GM12878 (cell line): ENCODE measurements at regions not wholly inside any gene's neighbourhood (a gene's known extent, or its start where the extent isn't known, plus 50 kb on each side); places are given as distances from the start of the nearest gene placed in this dataset.

Experiments
- ATAC-seq: fragments of 200-7000 bp; cut with Tn5 transposase; 3 replicates; pipeline ENCODE4 v1.9.1; 2020; ENCODE audit warnings: mild to moderate bottlenecking, moderate library complexity
- BruUV-seq: library from RNA; stranded (reverse); fragments of 400-500 nt; replicated peaks from 2 replicates; lab custom pipeline; 2021; lab: Mats Ljungman, UMichigan
- CTCF ChIA-PET: fragments of 300-600 bp; sonication (Branson Sonifier 250); formaldehyde crosslinking; extraction: SDS; loops from one replicate; lab custom pipeline; 2021; ENCODE audit warnings: inconsistent platforms; lab: Yijun Ruan, JAX
- POLR2A ChIA-PET: fragments of 350-600 bp; formaldehyde crosslinking; extraction: SDS; loops from one replicate; lab custom pipeline; 2021; ENCODE audit warnings: inconsistent platforms; lab: Charles Lee
- RAD21 ChIA-PET: fragments of 300-600 bp; sonication (Branson Sonifier 250); formaldehyde crosslinking; loops from one replicate; lab custom pipeline; 2023; ENCODE audit warnings: antibody characterized with exemption; ENCODE audit not compliant: unreplicated experiment; lab: Charles Lee
- SMC1A ChIA-PET: fragments of 300-600 bp; sonication (Branson Sonifier 250); formaldehyde crosslinking; loops from one replicate; lab custom pipeline; 2023; ENCODE audit not compliant: unreplicated experiment, uncharacterized antibody; lab: Charles Lee
- DNase-seq: peaks from one replicate; pipeline ENCODE4 v3.0.0-alpha.2; 2011; ENCODE audit warnings: low read depth, low spot score
- FAIRE-seq: peaks from 3 replicates; lab custom pipeline; 2011; peaks lifted over from hg19 to GRCh38; lab: Jason Lieb, UNC
- H2AFZ ChIP-seq: 2 replicates; pipeline ENCODE4 v1.6.0; 2011; ENCODE audit warnings: low read depth, low read length, control low read depth; ENCODE audit not compliant: control insufficient read depth
- H3K27ac ChIP-seq: 2 replicates; pipeline ENCODE4 v1.5.1; 2011; ENCODE audit warnings: control low read depth; ENCODE audit not compliant: control insufficient read depth, insufficient read depth
- H3K27me3 ChIP-seq, 2 experiments: replicated peaks in 1 of 2; 2 replicates each; pipeline versions ENCODE4 v1.6.0 to v1.6.1; 2011; ENCODE audit warnings: low read length in 1 of 2; ENCODE audit not compliant: control insufficient read depth in 2 of 2, insufficient read depth in 2 of 2
- H3K36me3 ChIP-seq, 2 experiments: 2 replicates each; pipeline ENCODE4 v1.5.1; 2011; ENCODE audit warnings: low read length in 1 of 2; ENCODE audit not compliant: control insufficient read depth in 2 of 2, insufficient read depth in 2 of 2
- H3K4me1 ChIP-seq: 2 replicates; pipeline ENCODE4 v1.6.1; 2011; ENCODE audit warnings: mild to moderate bottlenecking, low read length, moderate library complexity, mixed read lengths; ENCODE audit not compliant: control insufficient read depth, insufficient read depth
- H3K4me2 ChIP-seq: 2 replicates; pipeline ENCODE4 v1.6.0; 2011; ENCODE audit warnings: control low read depth; ENCODE audit not compliant: control insufficient read depth, insufficient read depth
- H3K4me3 ChIP-seq: fragments of 200-600 bp; sonication (generic); 2 replicates; pipeline ENCODE4 v1.5.1; 2016
- H3K79me2 ChIP-seq: 2 replicates; pipeline ENCODE4 v1.6.0; 2011; ENCODE audit warnings: low read length; ENCODE audit not compliant: control insufficient read depth, insufficient read depth
- H3K9ac ChIP-seq: 2 replicates; pipeline ENCODE4 v1.8.0; 2011; ENCODE audit warnings: low read length, control low read depth, mixed read lengths; ENCODE audit not compliant: control insufficient read depth, insufficient read depth
- H3K9me3 ChIP-seq: replicated peaks from 3 replicates; pipeline ENCODE4 v1.5.1; 2011; ENCODE audit warnings: mild to moderate bottlenecking, low read length; ENCODE audit not compliant: control insufficient read depth, insufficient read depth
- H4K20me1 ChIP-seq: 2 replicates; pipeline ENCODE4 v1.6.0; 2011; ENCODE audit not compliant: control insufficient read depth, insufficient read depth
- BCL3 ChIP-seq: IDR thresholded peaks from 2 replicates; pipeline ENCODE4 v1.6.1; 2011; ENCODE audit warnings: borderline replicate concordance, low read depth, mild to moderate bottlenecking, moderate library complexity, low read length; ENCODE audit not compliant: insufficient read depth, poor library complexity, severe bottlenecking
- EED ChIP-seq: sonication (generic); IDR thresholded peaks from 2 replicates; pipeline ENCODE4 v1.6.1; 2016; ENCODE audit warnings: antibody characterized with exemption, low read depth
- HDGF ChIP-seq: fragments of 450-650 bp; IDR thresholded peaks from 2 replicates; pipeline ENCODE4 v1.6.1; 2016; ENCODE audit warnings: antibody characterized with exemption
- USF1 ChIP-seq: IDR thresholded peaks from 2 replicates; pipeline ENCODE4 v1.6.1; 2011; ENCODE audit warnings: borderline replicate concordance, low read depth, mild to moderate bottlenecking, moderate library complexity, mixed read lengths, low read length; ENCODE audit not compliant: insufficient read depth; ENCODE audit errors: extremely low read length
- WRNIP1 ChIP-seq: IDR thresholded peaks from 2 replicates; pipeline ENCODE4 v1.6.1; 2011; ENCODE audit warnings: low read depth, low read length, improper control_type of control experiment, borderline replicate concordance
- ZBTB4 ChIP-seq: fragments of 450-650 bp; formaldehyde crosslinking; IDR thresholded peaks from 2 replicates; pipeline ENCODE4 v1.4.0; 2022; ENCODE audit warnings: mild to moderate bottlenecking, moderate library complexity
- ZNF687 ChIP-seq: fragments of 450-650 bp; IDR thresholded peaks from 2 replicates; pipeline ENCODE4 v1.6.1; 2017; ENCODE audit warnings: mild to moderate bottlenecking, moderate library complexity
- WGBS: methylation state at CpG from one replicate; pipeline ENCODE4 v1.1.6; 2016; ENCODE audit warnings: low lambda C conversion rate; ENCODE audit not compliant: insufficient replicate concordance, insufficient coverage; ENCODE audit errors: missing lambda C conversion rate; 5-methylcytosine and 5-hydroxymethylcytosine counted together
- in situ Hi-C: fragments of 300-500 bp; cut with MboI; formaldehyde crosslinking; loops from 9 replicates; pipeline ENCODE4 v1.14.3; 2018; ENCODE audit warnings: mixed read lengths
- intact Hi-C: fragments of 100-400 bp; cut with micrococcal nuclease; formaldehyde crosslinking; loops from one replicate; pipeline ENCODE4 v1.14.2; 2022; ENCODE audit not compliant: unreplicated experiment

- TF ChIP-seq ZBTB4 (CRISPR knock-in tag), result no peak
- no peak for TF ChIP-seq WRNIP1
- TF ChIP-seq ZNF687, result no peak
- TF ChIP-seq, all 136 proteins: peak for 0
Observed at GRCh38 chr6:86832686-86833085, 104.6 kb upstream of the HTR1E start (continued).

- H3K4me2 ChIP-seq, result no peak overlapping the region
- no peaks in the 10 kb centered on the region for H4K20me1 ChIP-seq
- H3K9ac ChIP-seq, result no peak overlapping the region
- no peaks in the 10 kb centered on the region for H3K27me3 ChIP-seq
- TF ChIP-seq HDGF (no peak), USF1 (no peak), BCL3 (no peak), EED (no peak)
- 28% methylated on average over 3 of the region's 3 CpGs for WGBS
- DNase-seq, result no peak
- ChIA-PET CTCF (interaction anchor here (1.2 to 1.5 kb wide), 2 partner anchors 11 to 61 kb away, joined by 3 to 4 read pairs; no protein-coding TSS in a partner anchor), RAD21 (no interaction called here), SMC1A (no interaction called here), POLR2A (no interaction called here)
- H3K9me3 ChIP-seq, result no peaks in the 10 kb centered on the region
- intact Hi-C loops, result no loop called here
- H3K4me3 ChIP-seq, result no peak overlapping the region
- no peaks in the 10 kb centered on the region for H3K4me1 ChIP-seq
- BruUV-seq, result no TSS peak
- H2AFZ ChIP-seq, result no peak overlapping the region
- in situ Hi-C loops, result no loop called here
- FAIRE-seq, result no peak
- no peak for ATAC-seq
- no peaks in the 10 kb centered on the region for H3K79me2 ChIP-seq
- no peaks in the 10 kb centered on the region for H3K36me3 ChIP-seq
- H3K27ac ChIP-seq, result no peak overlapping the region
Observed at GRCh38 chr6:86825436-86825835, 111.9 kb upstream of the HTR1E start.
